ENCODE measurements at regions not wholly inside any gene's neighbourhood (a gene's known extent, or its start where the extent isn't known, plus 50 kb on each side); places are given as distances from the start of the nearest gene placed in this dataset.

DNA sequence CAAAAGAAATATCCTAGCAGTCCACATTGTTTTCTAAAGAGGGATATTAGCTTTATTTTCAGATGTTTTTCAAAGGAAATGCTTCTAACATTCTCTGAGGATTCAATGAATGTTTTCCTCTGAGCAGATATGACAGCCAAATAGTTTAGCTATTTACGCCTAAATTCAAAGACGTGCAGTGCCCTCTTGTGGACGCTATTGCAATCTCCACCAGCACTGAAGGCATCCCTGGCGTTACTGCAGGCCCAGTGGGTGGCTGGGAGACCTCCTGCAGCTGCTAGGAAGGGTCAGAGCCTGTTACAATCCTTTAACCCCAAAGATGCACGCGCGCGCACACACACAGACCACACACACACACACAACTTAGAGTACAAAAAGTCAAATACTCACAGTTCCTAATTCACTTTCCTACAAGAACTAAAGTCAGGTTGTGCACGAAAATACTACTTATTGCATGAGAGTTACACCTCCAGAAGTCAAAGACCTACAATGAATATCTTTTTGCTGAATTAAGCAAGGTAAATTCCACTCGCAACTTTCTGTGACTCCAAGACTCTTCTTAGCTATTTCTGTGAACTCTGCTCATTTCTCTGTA, 589.3 kb upstream of the TMEM132C start:
- TF ChIP-seq, protein P1, sequence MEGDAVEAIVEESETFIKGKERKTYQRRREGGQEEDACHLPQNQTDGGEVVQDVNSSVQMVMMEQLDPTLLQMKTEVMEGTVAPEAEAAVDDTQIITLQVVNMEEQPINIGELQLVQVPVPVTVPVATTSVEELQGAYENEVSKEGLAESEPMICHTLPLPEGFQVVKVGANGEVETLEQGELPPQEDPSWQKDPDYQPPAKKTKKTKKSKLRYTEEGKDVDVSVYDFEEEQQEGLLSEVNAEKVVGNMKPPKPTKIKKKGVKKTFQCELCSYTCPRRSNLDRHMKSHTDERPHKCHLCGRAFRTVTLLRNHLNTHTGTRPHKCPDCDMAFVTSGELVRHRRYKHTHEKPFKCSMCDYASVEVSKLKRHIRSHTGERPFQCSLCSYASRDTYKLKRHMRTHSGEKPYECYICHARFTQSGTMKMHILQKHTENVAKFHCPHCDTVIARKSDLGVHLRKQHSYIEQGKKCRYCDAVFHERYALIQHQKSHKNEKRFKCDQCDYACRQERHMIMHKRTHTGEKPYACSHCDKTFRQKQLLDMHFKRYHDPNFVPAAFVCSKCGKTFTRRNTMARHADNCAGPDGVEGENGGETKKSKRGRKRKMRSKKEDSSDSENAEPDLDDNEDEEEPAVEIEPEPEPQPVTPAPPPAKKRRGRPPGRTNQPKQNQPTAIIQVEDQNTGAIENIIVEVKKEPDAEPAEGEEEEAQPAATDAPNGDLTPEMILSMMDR (IDR thresholded peaks at IDR 0.05; ENCODE audit: unreplicated experiment) = peak; percentile 53
- no peak overlapping the region for H3K27ac Mint-ChIP-seq (ENCODE audit: low read depth, unreplicated experiment)
- POLR2A ChIA-PET = no interaction called here

GRCh38 chr12:127678945-127679344, 588.0 kb upstream of the TMEM132C start:
- Mint-ChIP-seq H3K27ac (ENCODE audit: low read depth, unreplicated experiment) (no peak overlapping the region), H3K4me1 (ENCODE audit: insufficient read depth, unreplicated experiment) (no peaks in the 10 kb centered on the region), H3K27me3 (ENCODE audit: insufficient read depth, unreplicated experiment) (no peaks in the 10 kb centered on the region), H3K9me3 (ENCODE audit: unreplicated experiment) (no peaks in the 10 kb centered on the region), H3K36me3 (ENCODE audit: insufficient read depth, unreplicated experiment) (peaks cover 8% of the 10 kb centered on the region), H3K4me3 (ENCODE audit: unreplicated experiment) (no peak overlapping the region)
- no TSS peak for BruUV-seq (replicated peaks)
- intact Hi-C loops (cut with micrococcal nuclease) = loop anchor here (5.0 to 10.0 kb wide), 2 partner anchors 572 to 1614 kb away; no protein-coding TSS in a partner anchor
- CTCF ChIA-PET = interaction anchor here (0.5 to 2.3 kb wide), 5 partner anchors 11 to 374 kb away, joined by 3 to 8 read pairs (median 3); no protein-coding TSS in a partner anchor
- no peak for DNase-seq (ENCODE audit: unreplicated experiment)
- TF ChIP-seq, protein P1 (IDR thresholded peaks at IDR 0.05; ENCODE audit: unreplicated experiment) = no peak
- POLR2A ChIA-PET = no interaction called here

More for the DNA sequence above, 589.3 kb upstream of the TMEM132C start:
- CTCF ChIA-PET = interaction anchor here (0.5 to 2.3 kb wide), 13 partner anchors 8 to 876 kb away, joined by 3 to 17 read pairs (median 3); no protein-coding TSS in a partner anchor
- Mint-ChIP-seq H3K36me3 (ENCODE audit: insufficient read depth, unreplicated experiment) (peaks cover 8% of the 10 kb centered on the region), H3K4me1 (ENCODE audit: insufficient read depth, unreplicated experiment) (no peaks in the 10 kb centered on the region), H3K27me3 (ENCODE audit: insufficient read depth, unreplicated experiment) (no peaks in the 10 kb centered on the region), H3K4me3 (ENCODE audit: unreplicated experiment) (no peak overlapping the region), H3K9me3 (ENCODE audit: unreplicated experiment) (no peaks in the 10 kb centered on the region)
- intact Hi-C loops (cut with micrococcal nuclease) = loop anchor here (1.0 to 10.0 kb wide), 3 partner anchors 192 to 1613 kb away; no protein-coding TSS in a partner anchor
- peak; percentile 75 for DNase-seq (ENCODE audit: unreplicated experiment)
- BruUV-seq (replicated peaks) = no TSS peak

DNA sequence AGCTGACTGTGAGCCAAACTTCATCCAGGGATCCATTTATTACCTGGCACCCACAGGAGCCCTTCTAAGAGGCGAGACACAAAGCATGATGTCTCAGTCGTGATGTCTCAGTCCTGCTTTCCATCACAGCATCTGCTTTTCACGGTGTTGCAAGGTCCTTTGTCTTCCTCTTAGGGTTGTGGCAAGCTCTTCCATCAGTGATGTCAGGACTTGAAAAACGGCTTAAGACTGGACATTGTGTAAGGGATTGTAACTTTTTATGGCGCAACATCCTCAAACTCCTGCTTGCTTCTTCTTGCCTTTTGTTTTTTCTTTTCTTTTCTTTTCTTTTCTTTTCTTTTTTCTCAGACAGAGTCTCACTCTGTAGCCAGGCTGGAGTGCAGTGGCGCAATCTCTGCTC, 586.5 kb upstream of the TMEM132C start:
- ChIA-PET CTCF (no interaction called here), POLR2A (no interaction called here)
- Mint-ChIP-seq H3K36me3 (ENCODE audit: insufficient read depth, unreplicated experiment) (peaks cover 8% of the 10 kb centered on the region), H3K27me3 (ENCODE audit: insufficient read depth, unreplicated experiment) (no peaks in the 10 kb centered on the region), H3K9me3 (ENCODE audit: unreplicated experiment) (no peaks in the 10 kb centered on the region), H3K4me1 (ENCODE audit: insufficient read depth, unreplicated experiment) (no peaks in the 10 kb centered on the region), H3K27ac (ENCODE audit: low read depth, unreplicated experiment) (no peak overlapping the region), H3K4me3 (ENCODE audit: unreplicated experiment) (no peak overlapping the region)
- DNase-seq (ENCODE audit: unreplicated experiment) = peak; percentile 47
- intact Hi-C loops (cut with micrococcal nuclease) = no loop called here
- BruUV-seq (replicated peaks) = no TSS peak
- TF ChIP-seq, protein P1 (IDR thresholded peaks at IDR 0.05; ENCODE audit: unreplicated experiment) = no peak

DNA sequence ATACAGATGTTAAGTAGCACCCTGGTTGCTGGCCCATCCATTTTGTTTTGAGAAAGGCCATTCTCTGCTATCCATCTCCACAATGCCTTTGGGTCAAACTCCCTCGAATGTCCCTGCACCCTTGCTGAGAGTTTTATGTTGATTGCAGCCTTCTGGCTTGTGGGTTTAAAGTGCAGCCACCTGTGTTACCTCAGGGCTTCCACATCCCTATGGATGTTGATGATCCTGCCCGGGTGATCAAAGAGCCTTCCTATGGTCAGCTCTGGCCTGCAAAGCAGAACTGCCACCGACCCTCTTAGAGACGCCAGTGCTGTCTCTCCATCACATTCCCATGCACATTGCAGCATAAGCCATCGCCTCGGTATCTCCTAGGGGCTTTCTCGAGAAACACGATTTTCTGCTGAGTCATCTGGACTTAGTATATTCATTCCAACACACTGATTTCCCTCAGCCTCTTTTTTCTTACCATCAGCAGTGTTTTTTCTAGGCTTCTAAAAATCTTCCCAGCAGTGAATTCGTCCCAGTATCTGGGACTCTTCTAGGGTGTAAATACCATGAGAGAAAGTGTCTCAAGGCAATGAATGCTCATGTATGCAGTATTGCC, 585.7 kb upstream of the TMEM132C start:
- CTCF ChIA-PET = interaction anchor here (0.7 kb wide), 1 partner anchor 139 kb away, joined by 3 read pairs; no protein-coding TSS in a partner anchor
- Mint-ChIP-seq H3K27me3 (ENCODE audit: insufficient read depth, unreplicated experiment) (no peaks in the 10 kb centered on the region), H3K27ac (ENCODE audit: low read depth, unreplicated experiment) (no peak overlapping the region)

More for the DNA sequence above, 585.7 kb upstream of the TMEM132C start:
- TF ChIP-seq, protein P1 (IDR thresholded peaks at IDR 0.05; ENCODE audit: unreplicated experiment) = no peak
- Mint-ChIP-seq H3K9me3 (ENCODE audit: unreplicated experiment) (no peaks in the 10 kb centered on the region), H3K4me1 (ENCODE audit: insufficient read depth, unreplicated experiment) (no peaks in the 10 kb centered on the region), H3K4me3 (ENCODE audit: unreplicated experiment) (no peak overlapping the region), H3K36me3 (ENCODE audit: insufficient read depth, unreplicated experiment) (peaks cover 8% of the 10 kb centered on the region)
- intact Hi-C loops (cut with micrococcal nuclease) = no loop called here
- no TSS peak for BruUV-seq (replicated peaks)
- POLR2A ChIA-PET = no interaction called here
- DNase-seq (ENCODE audit: unreplicated experiment) = no peak
